HepG2 (cell line): ENCODE measurements at regions not wholly inside any gene's neighbourhood (a gene's known extent, or its start where the extent isn't known, plus 50 kb on each side); places are given as distances from the start of the nearest gene placed in this dataset.

Source experiments
- PCBP1 ChIP-seq: fragments of 200-400 bp; formaldehyde crosslinking; IDR thresholded peaks from 2 replicates; pipeline ENCODE4 v1.6.1; 2017; ENCODE audit warnings: mild to moderate bottlenecking, low read depth, low read length, borderline replicate concordance
- TERF1 ChIP-seq: sonication (generic); formaldehyde crosslinking; IDR thresholded peaks from 2 replicates; pipeline ENCODE4 v1.8.0; 2022; ENCODE audit warnings: mild to moderate bottlenecking, missing genetic modification reagents, moderate library complexity
- TF ChIP-seq, protein P1 (sequence below): sonication (generic); formaldehyde crosslinking; IDR thresholded peaks from 2 replicates; pipeline ENCODE4 v1.5.0; 2020; ENCODE audit warnings: mild to moderate bottlenecking, missing genetic modification reagents, moderate library complexity

DNA sequence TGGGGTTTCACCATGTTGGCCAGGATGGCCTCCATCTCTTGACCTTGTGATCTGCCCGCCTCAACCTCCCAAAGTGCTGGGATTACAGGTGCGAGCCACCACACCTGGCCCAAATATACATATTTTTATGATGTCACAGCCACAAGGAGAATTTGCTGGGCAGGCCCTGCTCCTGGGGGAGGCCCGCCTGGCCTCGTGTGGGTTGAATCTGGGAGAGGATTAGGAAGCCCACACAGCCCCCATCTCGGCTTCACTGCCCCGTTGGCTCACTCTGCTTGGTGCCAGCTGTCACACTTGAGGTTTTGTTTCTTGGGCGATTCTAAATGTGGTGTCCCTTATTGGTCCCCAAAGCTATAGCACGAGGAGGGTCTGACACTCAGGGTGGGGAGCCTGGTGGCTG, 335.7 kb upstream of the AJAP1 start:
- TF ChIP-seq, protein P1, sequence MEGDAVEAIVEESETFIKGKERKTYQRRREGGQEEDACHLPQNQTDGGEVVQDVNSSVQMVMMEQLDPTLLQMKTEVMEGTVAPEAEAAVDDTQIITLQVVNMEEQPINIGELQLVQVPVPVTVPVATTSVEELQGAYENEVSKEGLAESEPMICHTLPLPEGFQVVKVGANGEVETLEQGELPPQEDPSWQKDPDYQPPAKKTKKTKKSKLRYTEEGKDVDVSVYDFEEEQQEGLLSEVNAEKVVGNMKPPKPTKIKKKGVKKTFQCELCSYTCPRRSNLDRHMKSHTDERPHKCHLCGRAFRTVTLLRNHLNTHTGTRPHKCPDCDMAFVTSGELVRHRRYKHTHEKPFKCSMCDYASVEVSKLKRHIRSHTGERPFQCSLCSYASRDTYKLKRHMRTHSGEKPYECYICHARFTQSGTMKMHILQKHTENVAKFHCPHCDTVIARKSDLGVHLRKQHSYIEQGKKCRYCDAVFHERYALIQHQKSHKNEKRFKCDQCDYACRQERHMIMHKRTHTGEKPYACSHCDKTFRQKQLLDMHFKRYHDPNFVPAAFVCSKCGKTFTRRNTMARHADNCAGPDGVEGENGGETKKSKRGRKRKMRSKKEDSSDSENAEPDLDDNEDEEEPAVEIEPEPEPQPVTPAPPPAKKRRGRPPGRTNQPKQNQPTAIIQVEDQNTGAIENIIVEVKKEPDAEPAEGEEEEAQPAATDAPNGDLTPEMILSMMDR (CRISPR knock-in tag), result no peak
- TF ChIP-seq TERF1, result no peak
- no peak for TF ChIP-seq PCBP1
